ENCODE measurements at regions not wholly inside any gene's neighbourhood (a gene's known extent, or its start where the extent isn't known, plus 50 kb on each side); places are given as distances from the start of the nearest gene placed in this dataset.

GRCh38 chr5:124590686-124591085 is 155.8 kb downstream of the ZNF608 start:
- Mint-ChIP-seq H3K9me3 (ENCODE audit: low read depth) (peaks cover 4% of the 10 kb centered on the region), H3K36me3 (ENCODE audit: insufficient read depth) (peaks cover 2% of the 10 kb centered on the region), H3K27ac (no peak overlapping the region), H3K27me3 (no peaks in the 10 kb centered on the region), H3K4me3 (ENCODE audit: low read depth) (no peak overlapping the region), H3K4me1 (ENCODE audit: low read depth) (peaks cover 16% of the 10 kb centered on the region)
- no peak for DNase-seq (ENCODE audit: low spot score, unreplicated experiment)
- TF ChIP-seq CTCF (IDR thresholded peaks at IDR 0.05; ENCODE audit: unreplicated experiment), result no peak

GRCh38 chr5:124587280-124587679 is 159.2 kb downstream of the ZNF608 start:
- peaks cover 4% of the 10 kb centered on the region for H3K9me3 Mint-ChIP-seq (ENCODE audit: low read depth)
- peaks cover 2% of the 10 kb centered on the region for H3K36me3 Mint-ChIP-seq (ENCODE audit: insufficient read depth)
- DNase-seq (ENCODE audit: low spot score, unreplicated experiment), result no peak
- H3K4me3 Mint-ChIP-seq (ENCODE audit: low read depth), result no peak overlapping the region
- H3K27ac Mint-ChIP-seq, result no peak overlapping the region
- H3K4me1 Mint-ChIP-seq (ENCODE audit: low read depth), result peaks cover 29% of the 10 kb centered on the region
- no peak for TF ChIP-seq CTCF (IDR thresholded peaks at IDR 0.05; ENCODE audit: unreplicated experiment)
- H3K27me3 Mint-ChIP-seq, result no peaks in the 10 kb centered on the region

- Mint-ChIP-seq H3K4me1 (ENCODE audit: low read depth) (peaks cover 37% of the 10 kb centered on the region), H3K36me3 (ENCODE audit: insufficient read depth) (peaks cover 2% of the 10 kb centered on the region), H3K4me3 (ENCODE audit: low read depth) (no peak overlapping the region), H3K27me3 (no peaks in the 10 kb centered on the region), H3K27ac (peak overlapping the region; percentile 73), H3K9me3 (ENCODE audit: low read depth) (peaks cover 4% of the 10 kb centered on the region)
- TF ChIP-seq CTCF (IDR thresholded peaks at IDR 0.05; ENCODE audit: unreplicated experiment), result no peak
- no peak for DNase-seq (ENCODE audit: low spot score, unreplicated experiment)
Measured at GRCh38 chr5:124584991-124585715, 161.3 kb downstream of the ZNF608 start.

GRCh38 chr5:124583469-124584350 is 162.7 kb downstream of the ZNF608 start:
- no peak for TF ChIP-seq CTCF (IDR thresholded peaks at IDR 0.05; ENCODE audit: unreplicated experiment)
- H3K4me1 Mint-ChIP-seq (ENCODE audit: low read depth), result peaks cover 46% of the 10 kb centered on the region
- H3K4me3 Mint-ChIP-seq (ENCODE audit: low read depth), result no peak overlapping the region
- H3K27ac Mint-ChIP-seq, result no peak overlapping the region
- H3K9me3 Mint-ChIP-seq (ENCODE audit: low read depth), result peaks cover 4% of the 10 kb centered on the region
- no peaks in the 10 kb centered on the region for H3K27me3 Mint-ChIP-seq
- DNase-seq (ENCODE audit: low spot score, unreplicated experiment), result no peak
- H3K36me3 Mint-ChIP-seq (ENCODE audit: insufficient read depth), result peaks cover 2% of the 10 kb centered on the region

- no peak for TF ChIP-seq CTCF (IDR thresholded peaks at IDR 0.05; ENCODE audit: unreplicated experiment)
- Mint-ChIP-seq H3K27ac (peak overlapping the region; percentile 95), H3K36me3 (ENCODE audit: insufficient read depth) (peaks cover 2% of the 10 kb centered on the region), H3K9me3 (ENCODE audit: low read depth) (peaks cover 4% of the 10 kb centered on the region), H3K4me1 (ENCODE audit: low read depth) (peaks cover 50% of the 10 kb centered on the region), H3K4me3 (ENCODE audit: low read depth) (no peak overlapping the region), H3K27me3 (no peaks in the 10 kb centered on the region)
- DNase-seq (ENCODE audit: low spot score, unreplicated experiment), result no peak
Measured at GRCh38 chr5:124582561-124582840, 163.9 kb downstream of the ZNF608 start.
